Activated T-helper 1 cell treated with Interleukin-2 at 50 U/mL for 16 hours (primary cell): ENCODE measurements at regions not wholly inside any gene's neighbourhood (a gene's known extent, or its start where the extent isn't known, plus 50 kb on each side); places are given as distances from the start of the nearest gene placed in this dataset.
"Not testable (repeated sequence)": the region's sequence is repeated elsewhere in the genome, so short reads cannot be mapped to it uniquely, and the experiment has no call there.

Experiments used
- DNase-seq: peaks from one replicate; pipeline ENCODE4 v3.0.0-alpha.2; 2020; ENCODE audit warnings: low read depth

DNA sequence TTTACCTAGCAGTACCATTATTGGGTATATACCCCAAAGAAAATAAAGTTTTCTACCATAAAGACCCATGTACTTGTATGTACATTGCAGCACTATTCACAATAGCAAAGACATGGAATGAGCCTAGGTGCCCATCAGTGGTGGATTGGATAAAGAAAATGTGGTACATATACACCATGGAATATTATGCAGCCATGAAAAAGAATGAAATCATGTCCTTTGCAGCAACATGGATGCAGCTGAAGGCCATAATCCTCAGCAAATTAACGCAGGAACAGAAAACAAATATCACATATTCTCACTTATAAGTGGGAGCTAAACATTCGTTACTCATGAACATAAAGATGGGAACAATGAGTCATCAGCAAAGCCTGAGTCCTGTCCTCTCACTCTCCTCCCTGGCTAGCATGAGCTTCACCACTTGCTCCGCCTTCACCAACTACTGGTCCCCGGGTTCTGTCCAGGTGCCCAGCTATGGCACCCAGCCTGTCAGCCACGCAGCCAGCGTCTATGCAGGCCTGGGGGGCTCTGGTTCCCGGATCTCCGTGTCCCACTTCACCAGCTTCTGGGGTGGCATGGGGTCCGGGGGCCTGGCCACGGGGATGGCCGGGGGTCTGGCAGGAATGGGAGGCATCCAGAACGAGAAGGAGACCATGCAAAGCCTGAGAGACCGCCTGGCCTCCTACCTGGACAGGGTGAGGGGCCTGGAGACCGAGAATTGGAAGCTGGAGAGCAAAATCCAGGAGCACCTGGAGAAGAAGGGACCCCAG lies 562.1 kb downstream of the ZNF674 start:
- not testable (repeated sequence) for DNase-seq

GRCh38 chrX:45980726-45981125 lies 564.5 kb downstream of the ZNF674 start:
- no peak for DNase-seq

DNA sequence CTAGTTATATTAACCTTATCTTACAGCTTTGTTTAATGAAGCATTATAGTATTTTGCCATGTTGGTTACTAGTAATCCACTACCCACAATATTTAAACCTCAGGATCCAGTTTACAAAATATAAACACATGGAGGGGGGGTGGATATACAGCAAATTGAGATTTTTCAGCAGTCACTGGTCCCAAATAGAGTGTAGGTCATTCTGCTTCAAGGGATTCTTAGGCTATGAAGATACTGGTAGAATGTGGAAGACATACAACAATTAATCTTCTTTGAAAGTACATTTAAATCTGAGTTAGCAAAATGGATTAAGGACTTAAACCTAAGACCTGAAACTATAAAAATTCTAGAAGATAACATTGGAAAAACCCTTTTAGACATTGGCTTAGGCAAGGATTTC lies 569.6 kb downstream of the ZNF674 start:
- no peak for DNase-seq

DNA sequence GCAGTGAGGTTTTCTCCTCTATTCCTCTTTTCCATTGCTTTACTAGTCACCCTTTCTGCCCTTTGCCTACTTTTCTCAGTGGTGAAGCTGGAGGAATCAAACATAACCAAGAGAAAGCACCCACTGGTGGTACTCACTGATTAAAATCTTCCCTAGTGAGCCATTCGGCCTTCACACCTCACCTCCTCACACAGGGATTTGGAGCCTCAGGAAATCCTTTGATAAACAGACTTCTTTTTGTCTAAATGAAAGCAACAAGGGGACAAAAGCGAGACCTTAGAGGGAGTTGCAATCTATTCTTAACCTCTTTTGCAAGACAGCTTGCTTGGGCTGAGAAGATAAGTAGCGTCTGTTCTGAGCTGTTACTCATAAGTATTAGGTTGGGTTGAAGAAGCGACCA lies 572.6 kb downstream of the ZNF674 start:
- no peak for DNase-seq

DNA sequence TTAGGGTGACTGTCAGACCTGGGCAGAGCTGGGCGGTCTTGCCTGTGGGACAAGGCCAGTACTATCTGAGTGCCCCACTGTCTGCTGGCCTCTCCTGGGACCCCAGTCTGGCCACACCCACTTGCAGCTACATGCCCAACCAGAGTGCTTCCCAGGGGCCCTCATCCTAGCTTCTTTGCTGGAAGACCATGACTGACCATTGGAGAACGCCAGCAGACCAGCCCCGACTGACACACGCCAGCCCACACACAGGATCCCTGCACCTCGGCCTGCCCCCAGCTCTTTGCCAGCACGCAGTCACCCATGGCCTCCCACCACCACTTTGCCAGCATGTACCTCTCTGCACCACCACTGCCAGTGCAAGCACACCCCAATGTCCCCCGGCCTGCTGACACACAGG lies 585.7 kb downstream of the ZNF674 start:
- no peak for DNase-seq

- no peak for DNase-seq
Observed at GRCh38 chrX:45956191-45956870, 588.9 kb downstream of the ZNF674 start.

DNA sequence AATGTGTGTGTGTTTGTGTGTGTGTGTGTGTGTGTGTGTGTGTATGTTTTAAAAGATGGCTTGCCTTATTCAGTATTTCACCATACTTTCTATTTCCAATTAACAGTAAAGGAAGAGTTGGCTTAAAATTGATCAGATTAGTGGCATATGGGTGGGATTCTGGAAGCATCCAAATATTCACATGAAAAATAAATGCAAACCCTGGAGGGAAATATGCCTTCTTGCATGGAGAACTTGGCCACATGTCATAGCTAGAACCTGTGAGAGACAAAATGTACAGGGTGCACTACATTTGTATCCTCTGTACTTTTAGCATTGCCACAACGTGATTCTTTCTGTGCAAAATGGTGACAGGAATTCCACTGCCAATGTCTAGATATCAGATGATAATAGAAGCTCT lies 589.6 kb downstream of the ZNF674 start:
- DNase-seq: no peak

- no peak for DNase-seq
Observed at GRCh38 chrX:45954026-45954425, 591.2 kb downstream of the ZNF674 start.

DNA sequence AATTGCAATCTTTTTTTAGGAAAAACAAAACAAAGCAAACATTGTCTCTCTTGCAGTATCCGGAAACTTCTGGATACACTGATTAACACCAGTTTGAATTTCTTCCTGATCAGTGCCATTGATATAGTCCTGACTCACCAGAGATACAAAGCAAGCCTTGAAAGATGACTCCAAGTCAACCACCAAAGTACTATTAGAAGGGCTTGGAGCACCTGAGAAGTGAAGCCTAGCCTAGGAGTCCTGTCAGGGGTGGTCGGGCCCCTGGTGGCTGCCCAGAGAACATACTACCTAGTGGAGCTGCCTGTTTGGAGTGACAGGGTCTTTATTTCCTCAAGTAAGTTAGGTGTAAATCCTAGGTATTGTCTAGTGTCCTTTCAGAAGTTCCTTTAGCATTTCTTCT lies 593.2 kb downstream of the ZNF674 start:
- DNase-seq: no peak

- no peak for DNase-seq
Observed at GRCh38 chrX:45935408-45935807, 609.8 kb downstream of the ZNF674 start.

DNA sequence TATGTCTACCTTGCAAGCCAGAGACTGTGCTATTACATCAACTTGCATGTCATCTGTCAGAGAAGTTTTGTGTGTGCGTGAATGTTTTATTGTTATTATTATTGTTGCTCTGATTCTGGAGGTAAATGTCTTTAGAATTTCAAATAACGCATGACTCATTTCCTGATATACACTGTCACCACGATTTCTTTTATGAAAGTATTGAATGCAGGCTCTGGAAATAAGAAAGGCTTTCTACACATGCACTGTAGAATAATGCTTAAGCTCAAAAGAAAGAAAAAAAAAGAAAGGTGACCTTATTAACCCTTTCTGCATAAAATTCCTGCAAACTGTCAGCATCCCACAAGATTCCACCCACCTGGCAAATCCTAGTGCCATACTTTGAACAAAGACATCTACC lies 632.9 kb downstream of the ZNF674 start:
- no peak for DNase-seq

DNA sequence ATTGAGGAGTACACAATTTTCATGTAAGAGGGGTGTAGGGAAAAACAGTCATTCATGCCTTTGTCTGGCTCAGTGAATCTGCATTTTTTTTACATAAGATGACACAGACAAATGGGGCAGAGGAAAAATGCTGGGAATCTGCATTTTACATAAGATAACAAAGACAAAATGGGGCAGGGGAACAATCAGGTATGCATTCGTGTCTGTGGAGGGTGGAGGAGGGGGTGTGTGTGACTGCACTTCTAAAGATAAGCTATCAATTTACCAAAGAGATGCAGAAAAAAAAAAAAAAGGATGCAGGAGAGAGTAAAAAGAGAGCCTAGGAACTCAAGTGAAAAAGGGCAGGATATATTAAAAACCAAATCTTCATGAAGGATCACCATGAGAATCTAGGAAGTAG lies 637.4 kb downstream of the ZNF674 start:
- no peak for DNase-seq

DNA sequence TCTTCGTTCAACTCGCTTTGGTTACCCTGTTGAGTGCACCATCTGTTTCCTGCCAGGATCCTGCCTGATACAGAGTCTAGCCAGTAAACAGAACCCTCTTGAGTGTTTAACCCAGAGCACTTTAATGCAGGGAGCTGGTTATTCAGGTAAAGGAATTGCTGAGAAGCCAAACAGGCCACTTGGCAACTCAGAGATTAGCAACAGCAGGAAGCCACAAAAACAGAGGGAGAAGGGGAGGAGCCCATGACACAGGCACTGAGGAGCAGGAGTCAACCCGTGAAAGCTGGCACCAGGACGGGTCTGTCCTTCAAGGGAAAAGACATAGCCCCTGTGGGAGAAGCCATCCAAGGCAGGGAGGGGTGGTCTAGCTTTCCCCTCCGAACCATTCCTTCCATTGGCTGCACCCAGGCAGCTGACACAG lies 641.4 kb downstream of the ZNF674 start:
- DNase-seq: no peak

DNA sequence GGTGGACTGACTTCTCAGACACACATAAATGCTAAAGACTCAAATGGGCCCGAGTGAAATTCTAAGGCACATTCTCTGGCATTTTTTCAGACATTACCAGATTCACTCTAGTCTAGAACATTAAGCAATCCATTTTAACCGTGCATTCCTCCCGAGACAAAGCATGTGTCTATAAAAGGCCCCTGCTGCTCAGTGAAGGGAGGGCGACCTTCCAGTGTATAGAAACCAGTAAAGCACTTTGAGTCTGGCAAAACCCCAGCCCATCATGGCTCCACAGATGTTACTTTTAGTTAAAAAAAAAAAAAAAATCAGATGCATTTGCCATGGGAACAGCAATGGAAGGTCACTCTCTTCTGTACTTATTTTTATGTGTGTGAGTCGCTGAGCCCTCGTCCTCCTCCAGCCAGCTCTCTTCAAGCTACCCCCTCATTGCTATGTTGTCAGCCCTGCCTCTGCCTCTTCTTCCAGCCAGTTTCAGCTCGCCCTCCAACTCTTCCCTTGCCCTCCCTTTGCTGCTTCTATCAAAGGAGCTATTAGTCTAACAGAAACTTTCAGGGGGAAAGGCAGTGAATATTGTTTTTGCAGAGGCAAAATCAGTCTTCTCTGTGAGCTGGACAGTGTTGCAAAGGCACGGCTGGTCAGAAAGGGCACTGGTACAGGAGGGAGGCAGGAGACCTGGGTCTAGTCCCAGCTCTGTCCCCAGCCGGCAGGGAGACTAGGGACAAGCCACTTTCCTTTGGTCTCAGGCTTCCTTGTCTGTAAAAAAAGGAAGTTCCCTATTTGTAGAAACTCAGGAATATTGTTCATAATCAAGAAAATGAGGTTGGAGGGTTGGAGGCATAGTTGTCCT lies 644.2 kb downstream of the ZNF674 start:
- no peak for DNase-seq

- no peak for DNase-seq
Observed at GRCh38 chrX:45894864-45895645, 650.2 kb downstream of the ZNF674 start.

DNA sequence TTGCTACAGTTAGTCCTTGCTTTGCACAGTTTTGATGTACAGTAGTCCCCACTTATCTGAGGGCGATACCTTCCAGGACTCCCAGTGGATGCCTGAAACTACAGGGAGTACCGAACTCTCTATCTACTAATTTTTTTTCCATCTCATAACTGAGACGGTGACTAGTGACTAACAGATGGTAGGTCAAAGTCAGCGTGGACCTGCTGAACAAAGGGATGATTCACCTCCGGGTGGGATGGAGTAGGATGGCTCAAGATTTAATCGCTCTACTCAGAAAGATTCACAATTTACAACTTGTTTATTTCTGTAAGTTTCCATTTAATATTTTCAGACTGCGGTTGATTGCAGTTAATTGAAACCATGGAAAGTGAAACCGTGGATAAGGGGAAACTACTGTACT lies 655.8 kb downstream of the ZNF674 start:
- DNase-seq: no peak

- no peak for DNase-seq
Observed at GRCh38 chrX:45888518-45888917, 656.7 kb downstream of the ZNF674 start.

DNA sequence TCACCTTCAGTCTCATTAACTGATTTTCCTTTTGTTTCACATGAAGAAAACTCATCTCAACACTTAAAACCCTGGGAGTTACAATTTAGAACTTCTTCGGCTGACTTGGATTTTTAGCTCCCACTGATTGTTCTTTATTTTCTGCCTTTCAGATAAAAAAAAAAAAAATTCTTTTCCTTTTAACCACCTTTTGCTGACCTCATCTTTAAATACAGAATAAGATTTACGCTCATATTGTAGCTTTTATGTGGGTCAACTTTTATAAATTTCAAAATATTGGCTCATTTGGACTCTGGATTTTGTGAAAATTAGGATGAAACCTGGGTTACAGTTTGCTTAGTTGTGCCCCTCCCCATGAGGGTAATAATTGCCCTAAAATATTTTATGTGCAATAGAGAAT lies 659.3 kb downstream of the ZNF674 start:
- DNase-seq: no peak

GRCh38 chrX:45879512-45879911 lies 665.7 kb downstream of the ZNF674 start:
- DNase-seq: no peak

DNA sequence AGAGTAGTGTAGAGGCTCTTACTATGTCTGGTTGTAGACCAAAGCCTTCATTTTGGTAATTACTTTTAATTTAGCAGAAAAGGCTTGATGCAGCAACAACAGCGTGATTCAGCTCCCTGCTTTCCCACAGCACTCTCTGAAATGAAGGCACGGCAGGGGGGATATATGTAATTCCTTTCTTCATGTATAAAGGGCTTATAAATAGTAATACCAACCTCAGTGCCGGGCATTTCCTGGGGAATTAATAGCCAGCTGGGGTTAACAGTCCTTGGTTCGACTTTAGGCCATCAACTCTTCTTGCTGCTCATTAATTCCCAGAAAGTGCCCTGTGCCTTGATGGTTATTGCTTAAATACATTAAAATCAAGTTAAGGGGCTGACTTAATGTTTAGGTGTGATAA lies 669.0 kb downstream of the ZNF674 start:
- DNase-seq: no peak

GRCh38 chrX:45873781-45874180 lies 671.4 kb downstream of the ZNF674 start:
- no peak for DNase-seq

DNA sequence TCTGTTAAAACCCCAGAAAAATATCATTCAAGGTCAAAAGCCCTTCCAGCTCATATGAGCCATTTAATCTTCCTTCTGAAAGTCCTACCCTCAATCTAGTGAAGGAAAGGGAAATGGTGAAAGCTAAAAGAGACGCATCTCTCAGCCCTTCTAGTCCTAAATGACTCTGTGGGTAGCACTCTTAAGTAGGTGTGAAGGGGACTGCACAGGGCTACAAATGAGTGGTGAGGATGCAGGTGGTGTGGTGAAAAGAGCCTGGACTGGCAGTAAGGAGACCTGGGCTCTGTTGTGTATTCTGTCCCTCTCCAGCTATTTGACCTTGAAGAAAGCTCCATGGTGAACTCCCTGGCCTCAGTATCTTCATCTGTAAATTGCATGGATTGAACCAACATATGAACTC lies 671.8 kb upstream of the DIPK2B start:
- no peak for DNase-seq
